ENCODE measurements at regions not wholly inside any gene's neighbourhood (a gene's known extent, or its start where the extent isn't known, plus 50 kb on each side); places are given as distances from the start of the nearest gene placed in this dataset.

DNA sequence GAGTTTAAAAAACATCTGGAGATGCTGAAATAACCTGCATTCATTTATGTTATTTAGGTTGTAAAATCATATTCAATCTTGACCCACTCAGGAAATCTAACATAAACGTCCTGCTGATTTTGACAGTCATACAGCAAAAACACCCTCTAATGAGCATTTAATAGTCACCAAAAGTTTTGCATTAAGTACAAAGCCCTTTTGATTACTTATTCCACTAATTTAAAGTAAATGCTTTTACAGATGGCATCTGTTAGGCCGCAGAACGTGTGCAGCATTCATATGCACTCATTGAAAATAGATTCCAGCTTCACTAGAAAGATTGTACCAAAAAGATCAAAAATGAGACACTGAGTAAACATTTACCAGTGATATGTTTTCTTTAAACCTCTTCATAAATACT lies 1295.1 kb downstream of the EFNB2 start:
- no peaks in the 10 kb centered on the region for H3K27me3 ChIP-seq
- H3K27ac ChIP-seq (replicated peaks in 1 of 4) = no peak overlapping the region
- no peaks in the 10 kb centered on the region for H3K9me3 ChIP-seq
- no peaks in the 10 kb centered on the region for H3K4me1 ChIP-seq
- DNase-seq (ENCODE audit: extremely low spot score) = no peak
- TF ChIP-seq POLR2AphosphoS5 (IDR thresholded peaks at IDR 0.05) (no peak), EP300 (IDR thresholded peaks at IDR 0.05) (no peak), POLR2A (IDR thresholded peaks at IDR 0.05; ENCODE audit: low read depth) (no peak), CTCF (IDR thresholded peaks at IDR 0.05) (no peak)
- H3K4me3 ChIP-seq = no peak overlapping the region
- 33% methylated on average over 3 of the region's 3 CpGs for WGBS
- H3K36me3 ChIP-seq = no peaks in the 10 kb centered on the region
- intact Hi-C loops (cut with DNase I) = no loop called here

- DNase-seq (ENCODE audit: extremely low spot score) = no peak
- Histone ChIP-seq H3K27me3 (no peaks in the 10 kb centered on the region), H3K27ac (replicated peaks in 1 of 4) (no peak overlapping the region), H3K36me3 (no peaks in the 10 kb centered on the region), H3K9me3 (no peaks in the 10 kb centered on the region), H3K4me1 (no peaks in the 10 kb centered on the region), H3K4me3 (no peak overlapping the region)
- 53% methylated on average over 5 of the region's 5 CpGs for WGBS
- intact Hi-C loops (cut with DNase I) = no loop called here
- TF ChIP-seq POLR2A (IDR thresholded peaks at IDR 0.05; ENCODE audit: low read depth) (no peak), CTCF (IDR thresholded peaks at IDR 0.05) (no peak), POLR2AphosphoS5 (IDR thresholded peaks at IDR 0.05) (no peak), EP300 (IDR thresholded peaks at IDR 0.05) (no peak)
Measured at GRCh38 chr13:105232439-105232838, 1303.0 kb downstream of the EFNB2 start.

DNA sequence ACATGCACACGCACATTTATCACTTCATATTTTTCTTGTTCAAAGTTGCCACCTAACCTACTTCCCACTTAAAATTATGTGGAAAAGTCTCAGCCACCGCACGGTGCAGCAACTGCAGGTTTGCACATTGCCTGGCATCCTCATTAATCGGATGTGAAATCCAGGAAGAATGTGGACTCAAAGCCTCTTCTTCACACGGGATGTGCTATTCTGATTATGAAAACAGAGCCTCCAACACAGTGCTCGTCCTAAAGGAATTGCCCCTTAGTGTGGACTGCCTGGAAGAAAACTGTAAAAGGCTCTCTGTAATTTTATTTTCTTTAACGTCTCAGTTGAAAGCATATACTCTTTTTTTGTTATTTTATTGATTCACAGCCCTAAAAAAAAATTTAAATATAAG lies 1303.5 kb downstream of the EFNB2 start:
- Histone ChIP-seq H3K27ac (replicated peaks in 1 of 4) (no peak overlapping the region), H3K27me3 (no peaks in the 10 kb centered on the region), H3K4me3 (no peak overlapping the region), H3K36me3 (no peaks in the 10 kb centered on the region), H3K4me1 (no peaks in the 10 kb centered on the region), H3K9me3 (no peaks in the 10 kb centered on the region)
- no peak for TF ChIP-seq EP300 (IDR thresholded peaks at IDR 0.05)
- TF ChIP-seq POLR2A (IDR thresholded peaks at IDR 0.05; ENCODE audit: low read depth) = no peak
- no peak for TF ChIP-seq POLR2AphosphoS5 (IDR thresholded peaks at IDR 0.05)
- no peak for TF ChIP-seq CTCF (IDR thresholded peaks at IDR 0.05)
- WGBS = 91% methylated on average over 7 of the region's 7 CpGs
- DNase-seq (ENCODE audit: extremely low spot score) = no peak
- intact Hi-C loops (cut with DNase I) = no loop called here

DNA sequence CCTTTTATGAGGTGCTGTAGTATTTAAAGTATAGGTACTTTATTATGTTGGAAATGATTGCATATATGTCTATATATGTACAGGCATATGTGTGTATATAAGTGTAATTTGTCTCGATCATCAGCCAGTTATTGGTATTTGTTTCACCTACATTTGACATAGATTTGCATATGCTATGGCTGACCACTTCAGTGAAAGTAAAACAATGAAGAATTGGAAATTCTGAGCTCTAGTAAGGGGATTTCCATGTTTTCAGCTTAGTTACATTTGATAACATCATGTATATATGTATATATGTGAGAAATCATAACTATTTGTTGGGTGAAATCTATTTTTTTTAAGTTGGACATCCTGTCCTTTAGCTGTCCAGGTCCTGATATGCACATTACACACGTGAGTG lies 1303.9 kb downstream of the EFNB2 start:
- H3K27ac ChIP-seq (replicated peaks in 1 of 4) = no peak overlapping the region
- TF ChIP-seq CTCF (IDR thresholded peaks at IDR 0.05) (no peak), EP300 (IDR thresholded peaks at IDR 0.05) (no peak), POLR2AphosphoS5 (IDR thresholded peaks at IDR 0.05) (no peak), POLR2A (IDR thresholded peaks at IDR 0.05; ENCODE audit: low read depth) (no peak)
- no peaks in the 10 kb centered on the region for H3K4me1 ChIP-seq
- no peak overlapping the region for H3K4me3 ChIP-seq
- no peaks in the 10 kb centered on the region for H3K27me3 ChIP-seq
- intact Hi-C loops (cut with DNase I) = no loop called here
- no peak for DNase-seq (ENCODE audit: extremely low spot score)
- WGBS = 95% methylated on average over 2 of the region's 2 CpGs
- no peaks in the 10 kb centered on the region for H3K9me3 ChIP-seq
- H3K36me3 ChIP-seq = no peaks in the 10 kb centered on the region

DNA sequence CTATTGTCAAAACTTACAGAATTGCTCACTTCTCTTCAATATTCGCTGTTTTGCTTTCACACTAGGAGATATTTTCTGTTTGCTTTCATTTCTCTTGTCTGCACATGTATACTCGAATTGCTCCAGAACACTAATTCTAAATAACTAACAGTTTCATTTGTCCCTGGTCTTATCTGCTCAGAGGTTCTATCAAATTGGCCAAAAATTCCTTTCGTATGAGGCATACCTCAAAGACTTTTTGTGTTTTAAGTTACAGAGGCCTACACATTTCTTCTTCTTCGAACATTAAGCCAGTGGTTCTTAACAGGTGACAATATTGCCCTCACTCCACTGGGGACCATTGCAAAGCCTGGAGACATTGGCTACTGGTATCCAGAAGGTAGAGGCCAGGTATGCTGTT lies 1314.6 kb downstream of the EFNB2 start:
- intact Hi-C loops (cut with DNase I) = no loop called here
- no peaks in the 10 kb centered on the region for H3K4me1 ChIP-seq
- no peak overlapping the region for H3K27ac ChIP-seq (replicated peaks in 1 of 4)
- no peaks in the 10 kb centered on the region for H3K36me3 ChIP-seq
- no peaks in the 10 kb centered on the region for H3K27me3 ChIP-seq
- no peaks in the 10 kb centered on the region for H3K9me3 ChIP-seq
- no peak for DNase-seq (ENCODE audit: extremely low spot score)
- TF ChIP-seq CTCF (IDR thresholded peaks at IDR 0.05) (no peak), POLR2AphosphoS5 (IDR thresholded peaks at IDR 0.05) (no peak), EP300 (IDR thresholded peaks at IDR 0.05) (no peak)
- 95% methylated on average over 4 of the region's 4 CpGs for WGBS
- no peak overlapping the region for H3K4me3 ChIP-seq

Measured in esophagus muscularis mucosa (tissue), 4 donors.